VCaP (cell line): ENCODE measurements at regions not wholly inside any gene's neighbourhood (a gene's known extent, or its start where the extent isn't known, plus 50 kb on each side); places are given as distances from the start of the nearest gene placed in this dataset.
"Not testable (repeated sequence)": the region's sequence is repeated elsewhere in the genome, so short reads cannot be mapped to it uniquely, and the experiment has no call there.

ENCODE experiments used
- H3K27ac ChIP-seq: fragments of 450-650 bp; 2 replicates; pipeline ENCODE4 v1.5.1; 2017
- TF ChIP-seq, protein P1 (sequence below): fragments of 450-650 bp; conservative IDR thresholded peaks from 2 replicates; pipeline ENCODE4 v1.5.1; 2017; ENCODE audit warnings: mild to moderate bottlenecking, moderate library complexity

DNA sequence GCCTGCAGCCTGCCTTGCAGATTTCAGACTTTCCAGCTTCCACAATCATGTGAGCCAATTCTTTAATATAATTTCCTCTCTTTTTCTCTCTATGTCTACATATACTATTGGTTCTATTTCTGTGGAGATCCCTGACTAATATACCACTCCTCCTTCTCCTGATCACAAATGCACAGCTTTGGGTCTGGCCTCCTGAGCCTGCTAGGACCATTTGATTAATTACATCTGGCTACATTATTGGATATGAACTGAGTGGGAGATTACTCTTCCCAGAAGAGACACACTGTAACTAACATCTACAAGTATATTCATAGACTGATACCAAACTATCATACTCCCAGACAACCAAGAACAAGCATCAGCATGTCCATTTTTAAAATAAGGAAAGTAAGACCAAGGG is 188.9 kb upstream of the LMCD1 start:
- TF ChIP-seq, protein P1, sequence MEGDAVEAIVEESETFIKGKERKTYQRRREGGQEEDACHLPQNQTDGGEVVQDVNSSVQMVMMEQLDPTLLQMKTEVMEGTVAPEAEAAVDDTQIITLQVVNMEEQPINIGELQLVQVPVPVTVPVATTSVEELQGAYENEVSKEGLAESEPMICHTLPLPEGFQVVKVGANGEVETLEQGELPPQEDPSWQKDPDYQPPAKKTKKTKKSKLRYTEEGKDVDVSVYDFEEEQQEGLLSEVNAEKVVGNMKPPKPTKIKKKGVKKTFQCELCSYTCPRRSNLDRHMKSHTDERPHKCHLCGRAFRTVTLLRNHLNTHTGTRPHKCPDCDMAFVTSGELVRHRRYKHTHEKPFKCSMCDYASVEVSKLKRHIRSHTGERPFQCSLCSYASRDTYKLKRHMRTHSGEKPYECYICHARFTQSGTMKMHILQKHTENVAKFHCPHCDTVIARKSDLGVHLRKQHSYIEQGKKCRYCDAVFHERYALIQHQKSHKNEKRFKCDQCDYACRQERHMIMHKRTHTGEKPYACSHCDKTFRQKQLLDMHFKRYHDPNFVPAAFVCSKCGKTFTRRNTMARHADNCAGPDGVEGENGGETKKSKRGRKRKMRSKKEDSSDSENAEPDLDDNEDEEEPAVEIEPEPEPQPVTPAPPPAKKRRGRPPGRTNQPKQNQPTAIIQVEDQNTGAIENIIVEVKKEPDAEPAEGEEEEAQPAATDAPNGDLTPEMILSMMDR, result no peak
- no peak overlapping the region for H3K27ac ChIP-seq

DNA sequence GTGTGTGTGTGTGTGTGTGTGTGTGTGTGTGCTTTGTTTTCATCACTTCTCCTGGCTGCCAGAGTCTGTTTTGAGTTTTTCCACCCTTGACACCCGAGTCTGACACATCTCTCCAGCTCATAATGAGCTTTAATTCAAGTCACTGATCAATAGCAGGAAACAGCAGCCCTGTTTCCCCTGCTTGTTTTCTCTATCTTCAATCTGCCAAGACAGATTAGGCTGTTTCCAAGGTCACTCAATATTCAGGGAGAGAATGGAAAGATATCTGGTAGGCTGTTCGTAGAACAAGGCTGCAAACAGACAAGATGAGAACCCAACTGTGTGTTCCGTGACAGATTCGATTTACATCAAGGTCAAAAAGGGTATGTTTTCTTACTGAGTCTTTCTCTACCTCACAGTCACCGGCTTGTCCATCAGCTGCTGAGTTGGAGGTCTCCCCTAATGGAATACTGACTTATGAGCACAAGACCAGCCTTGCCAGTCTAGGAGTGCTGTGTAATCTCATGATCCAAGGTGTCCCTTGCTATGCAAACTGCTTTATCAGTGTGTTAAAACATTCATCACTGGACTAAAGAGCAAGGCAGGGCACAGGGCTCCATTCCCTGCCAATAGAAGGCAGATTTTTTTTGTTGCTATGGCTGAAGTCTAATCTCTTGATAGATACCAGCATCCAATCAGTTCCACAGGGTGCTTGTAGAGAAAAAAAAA is 187.9 kb upstream of the LMCD1 start:
- TF ChIP-seq, protein P1, result no peak
- no peak overlapping the region for H3K27ac ChIP-seq

DNA sequence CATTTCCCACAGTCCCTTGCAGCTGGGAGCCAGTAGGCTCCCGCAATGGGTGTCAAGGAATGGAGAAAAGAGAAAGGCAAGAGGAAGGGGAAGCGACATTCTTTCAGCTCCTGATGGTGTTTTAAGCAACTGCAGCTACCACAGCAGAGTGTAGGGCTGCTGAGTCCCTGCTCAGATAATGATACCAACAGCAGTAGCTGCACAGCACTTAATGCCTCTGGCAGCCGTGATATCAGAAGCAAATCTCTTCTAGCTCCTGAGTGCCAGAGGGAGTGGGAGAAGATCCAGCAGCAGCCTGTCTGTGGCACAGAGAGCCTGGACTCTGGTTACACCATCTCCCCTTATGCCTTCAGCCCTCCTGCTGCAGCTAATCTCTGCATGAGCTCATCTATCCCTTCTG is 186.1 kb upstream of the LMCD1 start:
- not testable (repeated sequence) for H3K27ac ChIP-seq

DNA sequence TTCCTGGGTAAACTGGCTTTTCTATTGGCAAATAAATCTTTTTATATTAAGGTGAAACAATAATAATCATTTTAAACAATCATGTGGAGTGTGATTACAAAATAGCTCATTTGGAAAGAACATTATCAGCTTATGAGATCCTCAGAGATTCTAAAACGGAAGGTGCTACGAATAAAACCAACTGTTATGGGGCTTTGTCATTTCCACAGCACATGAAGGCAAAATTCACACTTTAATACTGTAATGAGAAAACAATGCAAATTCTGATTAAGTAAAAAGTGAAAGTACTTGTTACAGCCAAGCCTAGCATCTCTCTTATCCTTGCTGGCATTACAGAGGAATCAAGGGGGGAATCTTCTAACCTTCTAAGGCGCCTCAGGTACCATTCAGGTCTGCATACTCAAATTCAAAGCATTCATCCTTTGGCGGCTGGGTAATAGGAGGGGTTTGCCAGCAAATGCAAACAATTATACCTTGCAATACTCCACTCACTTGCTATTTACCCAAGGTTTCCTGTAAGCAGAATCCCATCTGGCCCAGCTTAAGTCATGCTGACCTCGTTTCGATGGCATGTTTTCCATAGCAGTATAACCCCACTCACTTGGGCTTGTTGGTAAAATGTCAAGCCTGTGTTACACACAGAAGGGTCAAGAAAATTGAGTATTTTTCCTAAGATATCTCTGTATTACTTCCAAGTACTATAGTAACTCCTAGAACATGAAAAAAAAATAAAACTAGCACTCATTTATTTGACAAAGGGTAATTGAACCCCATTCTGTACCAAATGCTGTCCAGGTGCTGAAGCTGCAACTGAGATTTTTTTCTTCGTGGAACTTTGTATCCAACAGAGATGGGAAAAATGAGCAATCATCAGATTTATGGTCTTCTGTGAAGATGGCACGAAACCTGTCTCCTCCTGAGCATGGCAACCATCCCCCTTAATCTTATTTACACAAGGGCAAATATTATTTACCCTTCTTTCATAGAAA is 183.7 kb upstream of the LMCD1 start:
- TF ChIP-seq, protein P1, result no peak
- no peak overlapping the region for H3K27ac ChIP-seq

DNA sequence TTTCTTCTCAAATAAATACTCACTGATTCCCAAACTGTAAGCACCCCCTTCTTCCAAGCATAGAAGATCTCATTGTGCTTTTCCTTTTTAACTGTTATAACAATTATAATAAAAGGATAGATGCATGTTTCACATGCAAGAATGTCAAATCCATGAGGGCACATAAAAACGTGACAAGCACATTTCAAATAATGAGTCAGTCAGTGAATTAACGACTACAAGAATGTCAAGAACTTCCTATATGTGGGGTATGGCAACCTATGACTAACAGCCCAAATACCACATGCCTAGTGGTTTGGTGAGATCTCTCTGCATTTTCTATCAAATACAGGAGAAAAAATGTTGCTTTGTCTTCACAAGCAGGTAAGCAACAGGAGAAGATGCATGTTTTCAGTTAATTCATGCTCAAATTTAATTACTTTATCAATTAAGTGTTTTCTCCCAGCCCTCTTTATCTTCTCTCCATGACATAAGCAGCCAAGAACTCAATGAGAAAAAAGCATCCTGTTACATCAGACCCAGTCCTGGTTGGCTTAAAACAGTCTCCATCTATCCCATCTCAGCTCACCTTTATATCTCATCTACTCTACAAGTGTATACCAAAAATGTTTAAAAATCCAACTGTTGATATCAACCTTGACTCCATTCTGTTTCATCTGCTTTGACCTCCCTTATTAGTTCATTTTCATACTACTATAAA is 181.5 kb upstream of the LMCD1 start:
- no peak overlapping the region for H3K27ac ChIP-seq
- TF ChIP-seq, protein P1, result no peak

DNA sequence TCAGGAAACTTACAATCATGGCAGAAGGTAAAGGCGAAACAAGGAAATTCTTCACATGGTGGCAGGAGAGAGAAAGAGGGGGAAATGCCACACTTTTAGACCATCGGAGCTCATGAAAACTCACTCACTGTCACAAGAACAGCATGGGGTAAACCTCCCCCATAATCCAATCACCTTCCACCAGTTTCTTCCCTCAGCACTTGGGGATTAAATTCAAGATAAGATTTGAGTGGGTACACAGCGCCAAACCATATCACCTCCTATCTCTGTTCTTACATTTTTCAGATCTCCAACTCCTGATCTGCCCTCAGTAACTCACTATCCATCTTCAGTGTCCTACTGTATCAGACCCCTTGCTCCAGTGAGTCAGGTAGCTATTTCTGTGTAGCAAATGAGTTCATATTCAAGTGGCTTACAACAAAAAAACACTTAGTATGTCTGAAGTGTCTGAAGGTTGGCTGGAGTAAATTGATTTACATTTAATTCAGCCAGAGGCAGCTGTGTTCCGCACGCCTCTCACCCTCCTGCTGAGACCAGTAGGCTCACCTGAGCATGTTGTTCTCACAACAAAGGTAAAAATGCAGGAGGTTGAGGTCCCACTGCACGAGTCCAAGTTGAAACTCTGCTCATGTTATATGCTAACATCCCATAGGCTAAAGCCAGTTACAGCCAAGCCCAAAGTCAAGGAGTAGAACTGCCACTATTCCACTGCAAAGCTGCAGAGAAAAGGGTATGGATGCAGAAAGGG is 180.7 kb upstream of the LMCD1 start:
- TF ChIP-seq, protein P1, result no peak
- no peak overlapping the region for H3K27ac ChIP-seq

DNA sequence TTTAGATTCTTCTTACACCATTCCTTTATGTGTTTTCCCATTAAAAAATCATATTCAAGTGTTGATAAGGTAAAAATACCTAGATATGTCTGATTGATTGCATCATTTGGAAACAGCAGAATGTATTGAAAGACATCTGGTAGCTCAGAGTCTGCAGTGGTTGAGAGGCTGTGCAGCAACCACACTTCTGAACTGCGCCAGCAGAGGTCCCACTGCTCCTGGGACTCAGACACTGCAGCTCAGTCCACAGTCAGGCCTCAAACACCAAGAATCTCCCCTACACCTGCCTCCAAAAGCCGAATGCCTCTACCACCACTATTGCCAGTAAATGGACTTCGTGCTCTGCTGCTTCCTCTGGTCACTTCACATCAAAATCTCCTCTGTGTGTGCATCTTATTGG is 176.9 kb upstream of the LMCD1 start:
- H3K27ac ChIP-seq, result no peak overlapping the region
- TF ChIP-seq, protein P1, result peak; percentile 76
